Fibroblast of villous mesenchyme (primary cell): ENCODE measurements at regions not wholly inside any gene's neighbourhood (a gene's known extent, or its start where the extent isn't known, plus 50 kb on each side); places are given as distances from the start of the nearest gene placed in this dataset.

Source experiments
- DNase-seq: peaks from one replicate; pipeline ENCODE4 v3.0.0-alpha.2; 2010; ENCODE audit warnings: low read depth
- H3K4me3 ChIP-seq: 2 replicates; pipeline ENCODE4 v1.5.1; 2011; ENCODE audit warnings: low read depth, mild to moderate bottlenecking, low read length
- CTCF ChIP-seq: IDR thresholded peaks from 2 replicates; pipeline ENCODE4 v1.5.1; 2012; ENCODE audit warnings: low read depth, mild to moderate bottlenecking, low read length; ENCODE audit not compliant: insufficient read depth

- no peak overlapping the region for H3K4me3 ChIP-seq
- TF ChIP-seq CTCF, result no peak
- no peak for DNase-seq
Measured at GRCh38 chr1:199301472-199302217, 662.8 kb downstream of the PTPRC start.

- no peak overlapping the region for H3K4me3 ChIP-seq
- peak; percentile 31 for DNase-seq
- TF ChIP-seq CTCF, result no peak
Measured at GRCh38 chr1:199302554-199302953, 663.7 kb downstream of the PTPRC start.

GRCh38 chr1:199303035-199303434 is 664.2 kb downstream of the PTPRC start:
- no peak overlapping the region for H3K4me3 ChIP-seq
- no peak for TF ChIP-seq CTCF
- no peak for DNase-seq

GRCh38 chr1:199305053-199305452 is 666.2 kb downstream of the PTPRC start:
- TF ChIP-seq CTCF, result no peak
- no peak for DNase-seq
- H3K4me3 ChIP-seq, result no peak overlapping the region

GRCh38 chr1:199307496-199308264 is 668.8 kb downstream of the PTPRC start:
- no peak for TF ChIP-seq CTCF
- DNase-seq, result no peak
- no peak overlapping the region for H3K4me3 ChIP-seq

GRCh38 chr1:199308349-199308846 is 669.6 kb downstream of the PTPRC start:
- DNase-seq, result no peak
- H3K4me3 ChIP-seq, result no peak overlapping the region
- TF ChIP-seq CTCF, result no peak
